Mammary epithelial cell (primary cell): ENCODE measurements at regions not wholly inside any gene's neighbourhood (a gene's known extent, or its start where the extent isn't known, plus 50 kb on each side); places are given as distances from the start of the nearest gene placed in this dataset.

Source experiments
- EZH2 ChIP-seq: IDR thresholded peaks from 2 replicates; pipeline ENCODE4 v1.6.1; 2012; ENCODE audit warnings: low read length, inconsistent platforms, borderline replicate concordance
- TF ChIP-seq, protein P1 (sequence below), 2 donors: IDR thresholded peaks in 1 of 2; conservative IDR thresholded peaks in 1 of 2; 2 replicates each; pipeline ENCODE4 v1.5.1; 2011 to 2012; ENCODE audit warnings: inconsistent platforms in 2 of 2, low read length in 2 of 2, mild to moderate bottlenecking in 2 of 2, control low read depth in 1 of 2, low read depth in 1 of 2; ENCODE audit not compliant: insufficient read depth in 1 of 2; ENCODE audit errors: extremely low read depth in 1 of 2

DNA sequence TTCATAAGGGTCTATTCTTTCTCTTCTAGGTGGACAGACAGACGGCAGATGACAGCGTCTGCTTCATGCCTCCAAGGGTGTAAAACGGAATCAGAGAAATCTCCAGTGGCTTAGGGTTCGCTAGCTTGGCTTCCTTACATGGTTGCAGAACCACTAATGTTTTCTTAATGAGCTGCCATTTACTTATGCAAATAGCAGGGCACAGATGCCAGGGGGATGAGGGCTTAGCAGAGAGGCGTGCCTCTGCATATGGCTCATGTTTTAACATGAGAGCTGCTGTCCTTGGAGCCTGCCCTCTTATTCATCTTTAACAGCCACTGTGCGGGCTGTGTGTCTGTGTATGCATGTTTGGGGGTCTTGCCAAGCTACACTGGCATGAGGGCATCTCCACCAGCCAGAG, 119.6 kb downstream of the IER5 start:
- TF ChIP-seq EZH2 = no peak
- TF ChIP-seq, protein P1, sequence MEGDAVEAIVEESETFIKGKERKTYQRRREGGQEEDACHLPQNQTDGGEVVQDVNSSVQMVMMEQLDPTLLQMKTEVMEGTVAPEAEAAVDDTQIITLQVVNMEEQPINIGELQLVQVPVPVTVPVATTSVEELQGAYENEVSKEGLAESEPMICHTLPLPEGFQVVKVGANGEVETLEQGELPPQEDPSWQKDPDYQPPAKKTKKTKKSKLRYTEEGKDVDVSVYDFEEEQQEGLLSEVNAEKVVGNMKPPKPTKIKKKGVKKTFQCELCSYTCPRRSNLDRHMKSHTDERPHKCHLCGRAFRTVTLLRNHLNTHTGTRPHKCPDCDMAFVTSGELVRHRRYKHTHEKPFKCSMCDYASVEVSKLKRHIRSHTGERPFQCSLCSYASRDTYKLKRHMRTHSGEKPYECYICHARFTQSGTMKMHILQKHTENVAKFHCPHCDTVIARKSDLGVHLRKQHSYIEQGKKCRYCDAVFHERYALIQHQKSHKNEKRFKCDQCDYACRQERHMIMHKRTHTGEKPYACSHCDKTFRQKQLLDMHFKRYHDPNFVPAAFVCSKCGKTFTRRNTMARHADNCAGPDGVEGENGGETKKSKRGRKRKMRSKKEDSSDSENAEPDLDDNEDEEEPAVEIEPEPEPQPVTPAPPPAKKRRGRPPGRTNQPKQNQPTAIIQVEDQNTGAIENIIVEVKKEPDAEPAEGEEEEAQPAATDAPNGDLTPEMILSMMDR (conservative IDR thresholded peaks at IDR 0.05 in 1 of 2, IDR thresholded peaks at IDR 0.05 in 1 of 2; ENCODE audit: extremely low read depth in 1 of 2, insufficient read depth in 1 of 2, low read depth in 1 of 2, low read length in 2 of 2) = no peak
